Dedifferentiated amniotic fluid mesenchymal stem cell (primary cell): ENCODE measurements at regions not wholly inside any gene's neighbourhood (a gene's known extent, or its start where the extent isn't known, plus 50 kb on each side); places are given as distances from the start of the nearest gene placed in this dataset.

ENCODE experiments used
- DNase-seq: peaks from one replicate; pipeline ENCODE4 v3.0.0-alpha.2; 2016; ENCODE audit errors: extremely low spot score

- DNase-seq: no peak
These were observed 170.7 kb downstream of the THBS2 start for GRCh38 chr6:169082817-169083507.

GRCh38 chr6:169082093-169082492 lies 171.6 kb downstream of the THBS2 start:
- DNase-seq: no peak

GRCh38 chr6:169081248-169081647 lies 172.4 kb downstream of the THBS2 start:
- no peak for DNase-seq

GRCh38 chr6:169079650-169080049 lies 174.0 kb downstream of the THBS2 start:
- no peak for DNase-seq

- no peak for DNase-seq
These were observed 175.1 kb downstream of the THBS2 start for GRCh38 chr6:169078399-169079145.

GRCh38 chr6:169075915-169076654 lies 177.6 kb downstream of the THBS2 start:
- DNase-seq: no peak

GRCh38 chr6:169075211-169075914 lies 178.3 kb downstream of the THBS2 start:
- DNase-seq: no peak

GRCh38 chr6:169074526-169074925 lies 179.1 kb downstream of the THBS2 start:
- DNase-seq: no peak

- peak; percentile 91 for DNase-seq
These were observed 180.3 kb downstream of the THBS2 start for GRCh38 chr6:169073311-169073710.

GRCh38 chr6:169072127-169073042 lies 181.3 kb downstream of the THBS2 start:
- no peak for DNase-seq

GRCh38 chr6:169071394-169071793 lies 182.3 kb downstream of the THBS2 start:
- no peak for DNase-seq

- peak; percentile 98 for DNase-seq
These were observed 183.0 kb downstream of the THBS2 start for GRCh38 chr6:169070506-169071176.

- DNase-seq: no peak
These were observed 184.3 kb downstream of the THBS2 start for GRCh38 chr6:169069356-169069755.

GRCh38 chr6:169064194-169064593 lies 189.5 kb downstream of the THBS2 start:
- DNase-seq: no peak

GRCh38 chr6:169062272-169062671 lies 191.4 kb downstream of the THBS2 start:
- no peak for DNase-seq

- no peak for DNase-seq
These were observed 195.0 kb downstream of the THBS2 start for GRCh38 chr6:169058634-169059033.

GRCh38 chr6:169052462-169052861 lies 201.2 kb downstream of the THBS2 start:
- DNase-seq: no peak

- no peak for DNase-seq
These were observed 202.3 kb downstream of the THBS2 start for GRCh38 chr6:169051371-169051770.

- DNase-seq: no peak
These were observed 204.8 kb downstream of the THBS2 start for GRCh38 chr6:169048865-169049205.

- DNase-seq: no peak
These were observed 205.3 kb downstream of the THBS2 start for GRCh38 chr6:169048185-169048864.
